VCaP (cell line): ENCODE measurements at regions not wholly inside any gene's neighbourhood (a gene's known extent, or its start where the extent isn't known, plus 50 kb on each side); places are given as distances from the start of the nearest gene placed in this dataset.

Experiments used
- H3K27ac ChIP-seq: fragments of 450-650 bp; 2 replicates; pipeline ENCODE4 v1.5.1; 2017
- CTCF ChIP-seq: fragments of 450-650 bp; conservative IDR thresholded peaks from 2 replicates; pipeline ENCODE4 v1.5.1; 2017; ENCODE audit warnings: mild to moderate bottlenecking, moderate library complexity

- no peak for TF ChIP-seq CTCF
- H3K27ac ChIP-seq, result no peak overlapping the region
Measured at GRCh38 chr9:95822583-95823431, 52.7 kb upstream of the ERCC6L2 start.

GRCh38 chr9:95822015-95822414 lies 53.5 kb upstream of the ERCC6L2 start:
- TF ChIP-seq CTCF, result no peak

GRCh38 chr9:95820074-95820473 lies 55.4 kb upstream of the ERCC6L2 start:
- H3K27ac ChIP-seq, result no peak overlapping the region
- no peak for TF ChIP-seq CTCF

More at GRCh38 chr9:95822015-95822414, 53.5 kb upstream of the ERCC6L2 start:
- H3K27ac ChIP-seq, result no peak overlapping the region

GRCh38 chr9:95819636-95820035 lies 55.9 kb upstream of the ERCC6L2 start:
- no peak overlapping the region for H3K27ac ChIP-seq
- no peak for TF ChIP-seq CTCF

- no peak for TF ChIP-seq CTCF
- H3K27ac ChIP-seq, result no peak overlapping the region
Measured at GRCh38 chr9:95817205-95817604, 58.3 kb upstream of the ERCC6L2 start.

- TF ChIP-seq CTCF, result no peak
- H3K27ac ChIP-seq, result no peak overlapping the region
Measured at GRCh38 chr9:95816716-95817115, 58.8 kb upstream of the ERCC6L2 start.

- H3K27ac ChIP-seq, result no peak overlapping the region
Measured at GRCh38 chr9:95815961-95816360, 59.5 kb upstream of the ERCC6L2 start.

More at GRCh38 chr9:95815961-95816360, 59.5 kb upstream of the ERCC6L2 start:
- no peak for TF ChIP-seq CTCF
